ENCODE measurements at regions not wholly inside any gene's neighbourhood (a gene's known extent, or its start where the extent isn't known, plus 50 kb on each side); places are given as distances from the start of the nearest gene placed in this dataset.

DNA sequence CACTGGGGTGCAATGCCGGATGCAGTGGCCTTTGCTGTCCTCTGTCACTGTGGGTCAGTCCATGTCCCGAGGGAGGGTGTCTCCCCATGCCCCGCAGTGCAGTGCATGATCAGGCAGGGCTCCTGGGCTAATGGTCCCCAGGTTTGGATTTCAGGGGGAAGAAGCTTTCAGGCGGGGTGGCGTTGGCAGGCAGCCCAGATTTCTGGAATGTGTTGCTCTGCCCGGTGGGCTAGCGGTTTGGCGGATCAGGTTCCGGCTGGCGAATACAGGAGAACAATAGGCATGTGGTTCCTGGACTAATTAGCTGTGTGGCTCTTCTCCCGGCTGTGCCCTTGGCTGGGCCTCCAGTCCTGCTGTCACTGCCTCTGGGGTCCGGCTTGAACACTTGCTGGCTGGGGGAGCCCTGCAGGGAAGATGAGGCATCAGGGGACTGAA lies 141.3 kb downstream of the FGF9 start:
- TF ChIP-seq CTCF (conservative IDR thresholded peaks at IDR 0.05 in 1 of 2, IDR thresholded peaks at IDR 0.05 in 1 of 2; ENCODE audit: low read depth in 1 of 2, low read length in 2 of 2) (no peak), EZH2 (IDR thresholded peaks at IDR 0.05; ENCODE audit: low read length, missing control alignments) (no peak)
